GM23338 (cell line): ENCODE measurements at regions not wholly inside any gene's neighbourhood (a gene's known extent, or its start where the extent isn't known, plus 50 kb on each side); places are given as distances from the start of the nearest gene placed in this dataset.

Source experiments
- ATAC-seq: fragments of 200-7000 bp; cut with Tn5 transposase; 3 replicates; pipeline ENCODE4 v1.9.1; 2020
- DNase-seq: peaks from one replicate; pipeline ENCODE4 v3.0.0-alpha.2; 2015; ENCODE audit warnings: low spot score
- H2AFZ ChIP-seq: fragments of 200-600 bp; sonication (generic); 2 replicates; pipeline ENCODE4 v1.8.0; 2016; ENCODE audit warnings: antibody characterized with exemption, mild to moderate bottlenecking, moderate library complexity
- H3F3A ChIP-seq: fragments of 200-600 bp; sonication (generic); replicated peaks from 2 replicates; pipeline ENCODE4 v1.8.0; 2017; ENCODE audit warnings: antibody characterized with exemption, mixed run types, low read depth
- H3K27ac ChIP-seq: fragments of 200-600 bp; sonication (generic); 2 replicates; pipeline ENCODE4 v1.6.1; 2016; ENCODE audit warnings: low read depth
- H3K27me3 ChIP-seq: fragments of 200-600 bp; sonication (generic); 2 replicates; pipeline ENCODE4 v1.8.0; 2016; ENCODE audit warnings: mild to moderate bottlenecking, mixed run types, moderate library complexity; ENCODE audit not compliant: insufficient read depth
- H3K36me3 ChIP-seq: fragments of 200-600 bp; sonication (generic); 2 replicates; pipeline ENCODE4 v1.8.0; 2016; ENCODE audit warnings: mild to moderate bottlenecking; ENCODE audit not compliant: insufficient read depth
- H3K4me1 ChIP-seq: fragments of 200-600 bp; sonication (generic); 2 replicates; pipeline ENCODE4 v1.8.0; 2016; ENCODE audit warnings: mild to moderate bottlenecking, moderate library complexity; ENCODE audit not compliant: insufficient read depth
- H3K4me2 ChIP-seq: fragments of 200-600 bp; sonication (generic); 2 replicates; pipeline ENCODE4 v1.7.1; 2017; ENCODE audit warnings: mixed run types
- H3K4me3 ChIP-seq: fragments of 200-600 bp; sonication (generic); 2 replicates; pipeline ENCODE4 v1.6.1; 2016; ENCODE audit warnings: mixed run types
- H3K79me2 ChIP-seq: fragments of 200-600 bp; sonication (generic); replicated peaks from 2 replicates; pipeline ENCODE4 v1.8.0; 2017; ENCODE audit warnings: mild to moderate bottlenecking; ENCODE audit not compliant: insufficient read depth
- H3K9me2 ChIP-seq: fragments of 200-600 bp; sonication (generic); 2 replicates; pipeline ENCODE4 v1.8.0; 2017; ENCODE audit not compliant: insufficient read depth
- H4K20me1 ChIP-seq: fragments of 200-600 bp; sonication (generic); replicated peaks from 2 replicates; pipeline ENCODE4 v1.8.0; 2017; ENCODE audit warnings: mild to moderate bottlenecking; ENCODE audit not compliant: insufficient read depth
- H3K27ac Mint-ChIP-seq: 2 replicates; pipeline ENCODE4 v1.8.0; 2020; ENCODE audit warnings: inconsistent platforms, mild to moderate bottlenecking, moderate library complexity, mixed read lengths
- H3K27me3 Mint-ChIP-seq: 3 replicates; pipeline ENCODE4 v1.8.0; 2022; ENCODE audit warnings: low read depth, mild to moderate bottlenecking, moderate library complexity, mixed read lengths, inconsistent platforms; ENCODE audit not compliant: insufficient read depth, poor library complexity
- H3K36me3 Mint-ChIP-seq: 3 replicates; pipeline ENCODE4 v1.8.0; 2021; ENCODE audit warnings: low read depth, mild to moderate bottlenecking, inconsistent platforms, moderate library complexity, mixed read lengths
- H3K4me1 Mint-ChIP-seq: 3 replicates; pipeline ENCODE4 v1.8.0; 2020; ENCODE audit warnings: mild to moderate bottlenecking, inconsistent platforms, mixed read lengths
- H3K4me3 Mint-ChIP-seq: 3 replicates; pipeline ENCODE4 v1.8.0; 2021; ENCODE audit warnings: moderate library complexity, mild to moderate bottlenecking, inconsistent platforms, mixed read lengths
- H3K9me3 Mint-ChIP-seq: 3 replicates; pipeline ENCODE4 v1.8.0; 2020; ENCODE audit warnings: moderate library complexity, mild to moderate bottlenecking, inconsistent platforms, mixed read lengths
- CREB1 ChIP-seq: fragments of 250-450 bp; sonication (Bioruptor Pico); IDR thresholded peaks from 2 replicates; pipeline ENCODE4 v1.5.0; 2020; ENCODE audit warnings: low read depth, mild to moderate bottlenecking, moderate library complexity
- NANOG ChIP-seq: IDR thresholded peaks from 2 replicates; pipeline ENCODE4 v1.6.1; 2016; ENCODE audit warnings: antibody characterized with exemption, borderline replicate concordance
- POLR2AphosphoS5 ChIP-seq: IDR thresholded peaks from 2 replicates; pipeline ENCODE4 v1.6.1; 2016; ENCODE audit warnings: antibody characterized with exemption, low read depth
- REST ChIP-seq: IDR thresholded peaks from one replicate; pipeline ENCODE4 v1.6.1; 2018; ENCODE audit warnings: antibody characterized with exemption; ENCODE audit not compliant: unreplicated experiment
- STAT1 ChIP-seq: IDR thresholded peaks from one replicate; pipeline ENCODE4 v1.6.1; 2016; ENCODE audit warnings: antibody characterized with exemption; ENCODE audit not compliant: unreplicated experiment
- ZNF331 ChIP-seq: fragments of 250-450 bp; sonication (Bioruptor Pico); IDR thresholded peaks from 2 replicates; pipeline ENCODE4 v1.5.0; 2020; ENCODE audit warnings: low read depth, mild to moderate bottlenecking, moderate library complexity
- TF ChIP-seq, protein P1 (sequence below): fragments of 250-450 bp; sonication (Bioruptor Pico); IDR thresholded peaks from 2 replicates; pipeline ENCODE4 v1.5.0; 2020; ENCODE audit warnings: mild to moderate bottlenecking, moderate library complexity
- TF ChIP-seq, protein P2 (sequence below), 2 experiments: fragments of 200-600 bp in 1 of 2; sonication (generic) in 1 of 2; conservative IDR thresholded peaks; 2 replicates each; pipeline versions ENCODE4 v1.5.1 to v1.6.1; 2016 to 2017; ENCODE audit warnings: antibody characterized with exemption in 2 of 2, low read depth in 2 of 2, mild to moderate bottlenecking in 2 of 2, moderate library complexity in 1 of 2
- TF ChIP-seq, protein P3 (sequence below): IDR thresholded peaks from 2 replicates; pipeline ENCODE4 v1.6.1; 2016; ENCODE audit warnings: antibody characterized with exemption

GRCh38 chr2:144137272-144137671, 382.6 kb downstream of the ZEB2 start:
- H3K36me3 Mint-ChIP-seq: no peaks in the 10 kb centered on the region
- no peaks in the 10 kb centered on the region for H3K9me2 ChIP-seq
- no peaks in the 10 kb centered on the region for H3K9me3 Mint-ChIP-seq

DNA sequence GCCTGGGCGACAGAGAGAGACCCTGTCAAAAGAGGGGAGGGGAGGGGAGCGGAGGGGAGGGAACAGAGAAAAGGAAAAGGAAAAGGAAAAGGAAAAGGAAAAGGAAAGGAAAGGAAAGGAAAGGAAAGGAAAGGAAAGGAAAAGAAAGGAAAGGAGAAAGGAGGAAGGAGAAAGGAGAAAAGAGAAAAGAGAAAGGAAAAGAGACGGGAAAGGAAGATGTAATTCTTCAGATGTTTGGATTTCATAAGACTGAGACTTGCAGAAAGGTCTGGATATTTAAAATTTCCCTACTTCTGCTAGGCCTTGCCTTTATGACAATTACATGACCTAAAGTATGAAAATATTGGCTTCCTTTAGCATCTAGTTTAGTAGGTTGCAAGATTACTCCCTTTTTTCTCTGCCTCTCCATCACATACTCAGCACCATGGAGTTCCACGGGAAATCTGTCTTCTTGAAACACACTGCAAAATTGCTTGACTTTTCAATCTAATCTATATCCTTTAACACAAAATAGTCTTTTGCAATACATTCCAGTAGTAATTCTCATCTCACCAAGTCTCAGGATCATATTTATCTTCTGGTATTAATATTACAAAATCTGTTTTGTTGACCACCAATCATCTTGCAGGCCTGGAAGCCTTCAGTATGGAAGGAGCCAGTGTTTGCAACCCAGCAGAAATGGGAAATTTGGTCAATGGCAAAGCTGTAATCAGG, 383.5 kb downstream of the ZEB2 start:
- Histone ChIP-seq H3K79me2 (no peaks in the 10 kb centered on the region), H3K27ac (no peak overlapping the region), H3K4me3 (no peak overlapping the region), H3K9me2 (no peaks in the 10 kb centered on the region), H3K4me2 (no peak overlapping the region), H3F3A (no peaks in the 10 kb centered on the region), H3K27me3 (peaks cover 12% of the 10 kb centered on the region; the same call in 1 of the 2 replicates), H3K36me3 (no peaks in the 10 kb centered on the region), H4K20me1 (no peaks in the 10 kb centered on the region), H3K4me1 (peaks cover 13% of the 10 kb centered on the region; the same call in 1 of the 2 replicates), H2AFZ (no peak overlapping the region)
- no peaks in the 10 kb centered on the region for H3K27me3 Mint-ChIP-seq
- no peak overlapping the region for H3K27ac Mint-ChIP-seq
- TF ChIP-seq NANOG (no peak), CREB1 (CRISPR knock-in tag) (no peak), REST (no peak), POLR2AphosphoS5 (no peak), STAT1 (no peak)
- TF ChIP-seq, protein P1, sequence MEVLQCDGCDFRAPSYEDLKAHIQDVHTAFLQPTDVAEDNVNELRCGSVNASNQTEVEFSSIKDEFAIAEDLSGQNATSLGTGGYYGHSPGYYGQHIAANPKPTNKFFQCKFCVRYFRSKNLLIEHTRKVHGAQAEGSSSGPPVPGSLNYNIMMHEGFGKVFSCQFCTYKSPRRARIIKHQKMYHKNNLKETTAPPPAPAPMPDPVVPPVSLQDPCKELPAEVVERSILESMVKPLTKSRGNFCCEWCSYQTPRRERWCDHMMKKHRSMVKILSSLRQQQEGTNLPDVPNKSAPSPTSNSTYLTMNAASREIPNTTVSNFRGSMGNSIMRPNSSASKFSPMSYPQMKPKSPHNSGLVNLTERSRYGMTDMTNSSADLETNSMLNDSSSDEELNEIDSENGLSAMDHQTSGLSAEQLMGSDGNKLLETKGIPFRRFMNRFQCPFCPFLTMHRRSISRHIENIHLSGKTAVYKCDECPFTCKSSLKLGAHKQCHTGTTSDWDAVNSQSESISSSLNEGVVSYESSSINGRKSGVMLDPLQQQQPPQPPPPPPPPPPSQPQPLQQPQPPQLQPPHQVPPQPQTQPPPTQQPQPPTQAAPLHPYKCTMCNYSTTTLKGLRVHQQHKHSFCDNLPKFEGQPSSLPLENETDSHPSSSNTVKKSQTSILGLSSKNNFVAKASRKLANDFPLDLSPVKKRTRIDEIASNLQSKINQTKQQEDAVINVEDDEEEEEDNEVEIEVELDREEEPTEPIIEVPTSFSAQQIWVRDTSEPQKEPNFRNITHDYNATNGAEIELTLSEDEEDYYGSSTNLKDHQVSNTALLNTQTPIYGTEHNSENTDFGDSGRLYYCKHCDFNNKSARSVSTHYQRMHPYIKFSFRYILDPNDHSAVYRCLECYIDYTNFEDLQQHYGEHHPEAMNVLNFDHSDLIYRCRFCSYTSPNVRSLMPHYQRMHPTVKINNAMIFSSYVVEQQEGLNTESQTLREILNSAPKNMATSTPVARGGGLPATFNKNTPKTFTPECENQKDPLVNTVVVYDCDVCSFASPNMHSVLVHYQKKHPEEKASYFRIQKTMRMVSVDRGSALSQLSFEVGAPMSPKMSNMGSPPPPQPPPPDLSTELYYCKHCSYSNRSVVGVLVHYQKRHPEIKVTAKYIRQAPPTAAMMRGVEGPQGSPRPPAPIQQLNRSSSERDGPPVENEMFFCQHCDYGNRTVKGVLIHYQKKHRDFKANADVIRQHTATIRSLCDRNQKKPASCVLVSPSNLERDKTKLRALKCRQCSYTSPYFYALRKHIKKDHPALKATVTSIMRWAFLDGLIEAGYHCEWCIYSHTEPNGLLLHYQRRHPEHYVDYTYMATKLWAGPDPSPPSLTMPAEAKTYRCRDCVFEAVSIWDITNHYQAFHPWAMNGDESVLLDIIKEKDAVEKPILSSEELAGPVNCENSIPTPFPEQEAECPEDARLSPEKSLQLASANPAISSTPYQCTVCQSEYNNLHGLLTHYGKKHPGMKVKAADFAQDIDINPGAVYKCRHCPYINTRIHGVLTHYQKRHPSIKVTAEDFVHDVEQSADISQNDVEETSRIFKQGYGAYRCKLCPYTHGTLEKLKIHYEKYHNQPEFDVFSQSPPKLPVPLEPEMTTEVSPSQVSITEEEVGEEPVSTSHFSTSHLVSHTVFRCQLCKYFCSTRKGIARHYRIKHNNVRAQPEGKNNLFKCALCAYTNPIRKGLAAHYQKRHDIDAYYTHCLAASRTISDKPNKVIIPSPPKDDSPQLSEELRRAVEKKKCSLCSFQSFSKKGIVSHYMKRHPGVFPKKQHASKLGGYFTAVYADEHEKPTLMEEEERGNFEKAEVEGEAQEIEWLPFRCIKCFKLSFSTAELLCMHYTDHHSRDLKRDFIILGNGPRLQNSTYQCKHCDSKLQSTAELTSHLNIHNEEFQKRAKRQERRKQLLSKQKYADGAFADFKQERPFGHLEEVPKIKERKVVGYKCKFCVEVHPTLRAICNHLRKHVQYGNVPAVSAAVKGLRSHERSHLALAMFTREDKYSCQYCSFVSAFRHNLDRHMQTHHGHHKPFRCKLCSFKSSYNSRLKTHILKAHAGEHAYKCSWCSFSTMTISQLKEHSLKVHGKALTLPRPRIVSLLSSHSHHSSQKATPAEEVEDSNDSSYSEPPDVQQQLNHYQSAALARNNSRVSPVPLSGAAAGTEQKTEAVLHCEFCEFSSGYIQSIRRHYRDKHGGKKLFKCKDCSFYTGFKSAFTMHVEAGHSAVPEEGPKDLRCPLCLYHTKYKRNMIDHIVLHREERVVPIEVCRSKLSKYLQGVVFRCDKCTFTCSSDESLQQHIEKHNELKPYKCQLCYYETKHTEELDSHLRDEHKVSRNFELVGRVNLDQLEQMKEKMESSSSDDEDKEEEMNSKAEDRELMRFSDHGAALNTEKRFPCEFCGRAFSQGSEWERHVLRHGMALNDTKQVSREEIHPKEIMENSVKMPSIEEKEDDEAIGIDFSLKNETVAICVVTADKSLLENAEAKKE: no peak
- TF ChIP-seq, protein P2, sequence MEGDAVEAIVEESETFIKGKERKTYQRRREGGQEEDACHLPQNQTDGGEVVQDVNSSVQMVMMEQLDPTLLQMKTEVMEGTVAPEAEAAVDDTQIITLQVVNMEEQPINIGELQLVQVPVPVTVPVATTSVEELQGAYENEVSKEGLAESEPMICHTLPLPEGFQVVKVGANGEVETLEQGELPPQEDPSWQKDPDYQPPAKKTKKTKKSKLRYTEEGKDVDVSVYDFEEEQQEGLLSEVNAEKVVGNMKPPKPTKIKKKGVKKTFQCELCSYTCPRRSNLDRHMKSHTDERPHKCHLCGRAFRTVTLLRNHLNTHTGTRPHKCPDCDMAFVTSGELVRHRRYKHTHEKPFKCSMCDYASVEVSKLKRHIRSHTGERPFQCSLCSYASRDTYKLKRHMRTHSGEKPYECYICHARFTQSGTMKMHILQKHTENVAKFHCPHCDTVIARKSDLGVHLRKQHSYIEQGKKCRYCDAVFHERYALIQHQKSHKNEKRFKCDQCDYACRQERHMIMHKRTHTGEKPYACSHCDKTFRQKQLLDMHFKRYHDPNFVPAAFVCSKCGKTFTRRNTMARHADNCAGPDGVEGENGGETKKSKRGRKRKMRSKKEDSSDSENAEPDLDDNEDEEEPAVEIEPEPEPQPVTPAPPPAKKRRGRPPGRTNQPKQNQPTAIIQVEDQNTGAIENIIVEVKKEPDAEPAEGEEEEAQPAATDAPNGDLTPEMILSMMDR (conservative IDR thresholded peaks at IDR 0.05; ENCODE audit: low read depth in 2 of 2): no peak
- TF ChIP-seq, protein P3, sequence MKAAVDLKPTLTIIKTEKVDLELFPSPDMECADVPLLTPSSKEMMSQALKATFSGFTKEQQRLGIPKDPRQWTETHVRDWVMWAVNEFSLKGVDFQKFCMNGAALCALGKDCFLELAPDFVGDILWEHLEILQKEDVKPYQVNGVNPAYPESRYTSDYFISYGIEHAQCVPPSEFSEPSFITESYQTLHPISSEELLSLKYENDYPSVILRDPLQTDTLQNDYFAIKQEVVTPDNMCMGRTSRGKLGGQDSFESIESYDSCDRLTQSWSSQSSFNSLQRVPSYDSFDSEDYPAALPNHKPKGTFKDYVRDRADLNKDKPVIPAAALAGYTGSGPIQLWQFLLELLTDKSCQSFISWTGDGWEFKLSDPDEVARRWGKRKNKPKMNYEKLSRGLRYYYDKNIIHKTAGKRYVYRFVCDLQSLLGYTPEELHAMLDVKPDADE: no peak
- no peak overlapping the region for H3K4me3 Mint-ChIP-seq
- ATAC-seq (no peak), DNase-seq (no peak)
- peaks cover 5% of the 10 kb centered on the region; the same call in 2 of the 3 replicates for H3K4me1 Mint-ChIP-seq
- H3K36me3 Mint-ChIP-seq: no peaks in the 10 kb centered on the region
- no peaks in the 10 kb centered on the region for H3K9me3 Mint-ChIP-seq

More at GRCh38 chr2:144137272-144137671, 382.6 kb downstream of the ZEB2 start:
- Histone ChIP-seq H3K27ac (no peak overlapping the region), H3K27me3 (peaks cover 12% of the 10 kb centered on the region; the same call in 1 of the 2 replicates), H3K79me2 (no peaks in the 10 kb centered on the region), H3F3A (no peaks in the 10 kb centered on the region), H3K4me3 (no peak overlapping the region), H3K4me2 (no peak overlapping the region), H3K36me3 (no peaks in the 10 kb centered on the region), H4K20me1 (no peaks in the 10 kb centered on the region), H3K4me1 (peaks cover 13% of the 10 kb centered on the region; the same call in 1 of the 2 replicates), H2AFZ (no peak overlapping the region)
- peaks cover 5% of the 10 kb centered on the region; the same call in 2 of the 3 replicates for H3K4me1 Mint-ChIP-seq
- H3K4me3 Mint-ChIP-seq: no peak overlapping the region
- DNase-seq (no peak), ATAC-seq (no peak)
- no peak for TF ChIP-seq ZNF331 (CRISPR knock-in tag)
- H3K27me3 Mint-ChIP-seq: no peaks in the 10 kb centered on the region
- no peak overlapping the region for H3K27ac Mint-ChIP-seq
